Upper lobe of right lung (tissue), 1 donor: ENCODE measurements at regions not wholly inside any gene's neighbourhood (a gene's known extent, or its start where the extent isn't known, plus 50 kb on each side); places are given as distances from the start of the nearest gene placed in this dataset.

ENCODE experiments used
- ATAC-seq: fragments of 200-7000 bp; cut with Tn5 transposase; one replicate; pipeline ENCODE4 v1.9.1; 2020; ENCODE audit warnings: mild to moderate bottlenecking, moderate library complexity
- DNase-seq: peaks from one replicate; pipeline ENCODE4 v3.0.0-alpha.2; 2020
- H3K27ac ChIP-seq: fragments of 200-600 bp; one replicate; pipeline ENCODE4 v1.8.0; 2022
- H3K27me3 ChIP-seq: fragments of 200-600 bp; one replicate; pipeline ENCODE4 v1.8.0; 2022; ENCODE audit warnings: mild to moderate bottlenecking
- H3K36me3 ChIP-seq: fragments of 200-600 bp; one replicate; pipeline ENCODE4 v1.8.0; 2022
- H3K4me1 ChIP-seq: fragments of 200-600 bp; one replicate; pipeline ENCODE4 v1.8.0; 2022
- H3K4me3 ChIP-seq: fragments of 200-600 bp; one replicate; pipeline ENCODE4 v1.8.0; 2022; ENCODE audit warnings: mild to moderate bottlenecking
- H3K9me3 ChIP-seq: fragments of 200-600 bp; one replicate; pipeline ENCODE4 v1.8.0; 2022
- CTCF ChIP-seq: fragments of 200-600 bp; IDR thresholded peaks from one replicate; pipeline ENCODE4 v1.8.0; 2022; ENCODE audit warnings: antibody characterized with exemption
- intact Hi-C: fragments of 100-400 bp; cut with DNase I; formaldehyde crosslinking; loops from one replicate; pipeline ENCODE4 v1.11.0; 2022
- donor health status: DM: no; HTN: yes; CAD: no; lungs with severe emphysema.

- Histone ChIP-seq H3K9me3 (no peaks in the 10 kb centered on the region), H3K4me3 (no peak overlapping the region), H3K4me1 (no peaks in the 10 kb centered on the region), H3K36me3 (no peaks in the 10 kb centered on the region), H3K27ac (no peak overlapping the region), H3K27me3 (no peaks in the 10 kb centered on the region)
- ATAC-seq = no peak
- intact Hi-C loops = no loop called here
- no peak for DNase-seq
- no peak for TF ChIP-seq CTCF
Observed at GRCh38 chr18:51712821-51713220, 515.3 kb upstream of the MEX3C start.

GRCh38 chr18:51716277-51716676 is 518.8 kb upstream of the MEX3C start:
- no peak for ATAC-seq
- DNase-seq = no peak
- Histone ChIP-seq H3K9me3 (no peaks in the 10 kb centered on the region), H3K4me3 (no peak overlapping the region), H3K4me1 (no peaks in the 10 kb centered on the region), H3K27ac (no peak overlapping the region), H3K36me3 (no peaks in the 10 kb centered on the region), H3K27me3 (no peaks in the 10 kb centered on the region)
- intact Hi-C loops = no loop called here
- no peak for TF ChIP-seq CTCF

- H3K4me3 ChIP-seq = no peak overlapping the region
- intact Hi-C loops = no loop called here
- H3K4me1 ChIP-seq = no peaks in the 10 kb centered on the region
- no peak for ATAC-seq
- no peaks in the 10 kb centered on the region for H3K27me3 ChIP-seq
- no peak for DNase-seq
- no peak for TF ChIP-seq CTCF
- no peaks in the 10 kb centered on the region for H3K9me3 ChIP-seq
- no peaks in the 10 kb centered on the region for H3K36me3 ChIP-seq
- no peak overlapping the region for H3K27ac ChIP-seq
Observed at GRCh38 chr18:51721388-51721787, 523.9 kb upstream of the MEX3C start.

- no peak for DNase-seq
- TF ChIP-seq CTCF = no peak
- intact Hi-C loops = no loop called here
- ATAC-seq = no peak
- Histone ChIP-seq H3K4me1 (no peaks in the 10 kb centered on the region), H3K27me3 (no peaks in the 10 kb centered on the region), H3K27ac (no peak overlapping the region), H3K4me3 (no peak overlapping the region), H3K9me3 (no peaks in the 10 kb centered on the region), H3K36me3 (no peaks in the 10 kb centered on the region)
Observed at GRCh38 chr18:51721996-51722395, 524.5 kb upstream of the MEX3C start.

GRCh38 chr18:51724790-51725721 is 527.6 kb upstream of the MEX3C start:
- no peak for ATAC-seq
- intact Hi-C loops = no loop called here
- no peaks in the 10 kb centered on the region for H3K36me3 ChIP-seq
- no peaks in the 10 kb centered on the region for H3K9me3 ChIP-seq
- no peak overlapping the region for H3K4me3 ChIP-seq
- no peaks in the 10 kb centered on the region for H3K27me3 ChIP-seq
- no peaks in the 10 kb centered on the region for H3K4me1 ChIP-seq
- no peak for TF ChIP-seq CTCF
- no peak overlapping the region for H3K27ac ChIP-seq
- no peak for DNase-seq
